Vagina (tissue), 2 donors: ENCODE measurements at regions not wholly inside any gene's neighbourhood (a gene's known extent, or its start where the extent isn't known, plus 50 kb on each side); places are given as distances from the start of the nearest gene placed in this dataset.
A peak's percentile ranks its signal among the peaks of the same experiment; 100 is the strongest.

Experiments used
- DNase-seq, 2 donors: peaks; one replicate each; pipeline ENCODE4 v3.0.0-alpha.2; 2017; ENCODE audit errors: extremely low spot score in 2 of 2
- H3K27ac ChIP-seq: fragments of 200-600 bp; sonication (generic); one replicate; pipeline ENCODE4 v1.5.1; 2019
- H3K27me3 ChIP-seq: fragments of 200-600 bp; sonication (generic); one replicate; pipeline ENCODE4 v1.5.1; 2019
- H3K36me3 ChIP-seq, 2 donors: fragments of 200-600 bp; sonication (generic); one replicate each; pipeline ENCODE4 v1.5.1; 2017 to 2019
- H3K4me1 ChIP-seq: fragments of 200-600 bp; sonication (generic); one replicate; pipeline ENCODE4 v1.5.1; 2019
- H3K4me3 ChIP-seq, 2 donors: fragments of 200-600 bp; sonication (generic); 1 replicate in 1 of 2; 2 replicates in 1 of 2; pipeline ENCODE4 v1.5.1; 2016 to 2019
- H3K9me3 ChIP-seq: fragments of 200-600 bp; sonication (generic); one replicate; pipeline ENCODE4 v1.5.1; 2019
- POLR2A ChIP-seq, 2 donors: fragments of 450-650 bp; IDR thresholded peaks; one replicate each; pipeline ENCODE4 v1.6.1; 2017; ENCODE audit warnings: antibody characterized with exemption in 2 of 2, mild to moderate bottlenecking in 2 of 2, moderate library complexity in 2 of 2
- POLR2AphosphoS5 ChIP-seq, 2 donors: sonication (generic); formaldehyde crosslinking; IDR thresholded peaks; one replicate each; pipeline ENCODE4 v1.9.0; 2017; ENCODE audit warnings: antibody characterized with exemption in 2 of 2, mild to moderate bottlenecking in 2 of 2, low read depth in 1 of 2; ENCODE audit not compliant: insufficient read depth in 1 of 2
- intact Hi-C: fragments of 100-400 bp; cut with DNase I; formaldehyde crosslinking; loops from one replicate; pipeline ENCODE4 v1.15.1; 2023
- TF ChIP-seq, protein P1 (sequence below), 3 experiments: fragments of 450-650 bp in 2 of 3; fragments of 200-600 bp in 1 of 3; sonication (generic) in 1 of 3; IDR thresholded peaks; one replicate each; pipeline ENCODE4 v1.5.1; 2017 to 2019; ENCODE audit warnings: antibody characterized with exemption in 3 of 3, mild to moderate bottlenecking in 2 of 3, moderate library complexity in 2 of 3

DNA sequence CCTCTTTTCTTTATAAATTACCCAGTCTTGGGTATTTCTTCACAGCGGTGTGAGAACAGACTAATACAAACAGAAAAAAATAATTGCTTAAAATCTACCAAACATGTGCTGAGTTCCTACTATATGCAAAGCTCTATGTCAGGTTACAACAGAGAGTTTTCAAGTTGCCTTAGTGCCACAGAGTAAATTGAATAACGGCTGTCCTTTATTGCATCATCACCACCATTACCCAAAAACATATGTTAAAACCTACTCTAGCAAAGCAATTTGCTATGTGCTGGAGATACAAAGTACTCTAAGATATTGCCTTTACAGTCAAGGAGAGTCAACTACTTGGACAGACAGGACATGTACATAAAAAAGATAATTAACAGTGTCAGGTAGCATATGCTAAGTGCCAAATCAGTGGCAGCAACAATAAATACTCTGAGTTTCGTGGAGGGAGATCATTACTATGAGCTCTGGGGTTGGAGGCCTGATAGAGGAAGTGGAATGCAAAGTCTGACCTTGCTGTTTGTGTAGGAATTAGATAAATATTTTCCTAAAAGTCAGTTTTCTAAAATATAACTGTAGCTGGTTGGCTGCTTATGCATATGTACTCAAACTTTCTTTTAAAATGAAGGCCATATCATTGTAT is 1058.7 kb upstream of the WWC1 start:
- no peak for DNase-seq
- intact Hi-C loops: no loop called here
- no peaks in the 10 kb centered on the region for H3K4me1 ChIP-seq
- no peaks in the 10 kb centered on the region for H3K27me3 ChIP-seq
- peak overlapping the region; percentile 34 for H3K27ac ChIP-seq
- H3K9me3 ChIP-seq: no peaks in the 10 kb centered on the region
- TF ChIP-seq POLR2A (IDR thresholded peaks at IDR 0.05) (no peak), POLR2AphosphoS5 (IDR thresholded peaks at IDR 0.05; ENCODE audit: insufficient read depth in 1 of 2, low read depth in 1 of 2) (no peak)
- TF ChIP-seq, protein P1, sequence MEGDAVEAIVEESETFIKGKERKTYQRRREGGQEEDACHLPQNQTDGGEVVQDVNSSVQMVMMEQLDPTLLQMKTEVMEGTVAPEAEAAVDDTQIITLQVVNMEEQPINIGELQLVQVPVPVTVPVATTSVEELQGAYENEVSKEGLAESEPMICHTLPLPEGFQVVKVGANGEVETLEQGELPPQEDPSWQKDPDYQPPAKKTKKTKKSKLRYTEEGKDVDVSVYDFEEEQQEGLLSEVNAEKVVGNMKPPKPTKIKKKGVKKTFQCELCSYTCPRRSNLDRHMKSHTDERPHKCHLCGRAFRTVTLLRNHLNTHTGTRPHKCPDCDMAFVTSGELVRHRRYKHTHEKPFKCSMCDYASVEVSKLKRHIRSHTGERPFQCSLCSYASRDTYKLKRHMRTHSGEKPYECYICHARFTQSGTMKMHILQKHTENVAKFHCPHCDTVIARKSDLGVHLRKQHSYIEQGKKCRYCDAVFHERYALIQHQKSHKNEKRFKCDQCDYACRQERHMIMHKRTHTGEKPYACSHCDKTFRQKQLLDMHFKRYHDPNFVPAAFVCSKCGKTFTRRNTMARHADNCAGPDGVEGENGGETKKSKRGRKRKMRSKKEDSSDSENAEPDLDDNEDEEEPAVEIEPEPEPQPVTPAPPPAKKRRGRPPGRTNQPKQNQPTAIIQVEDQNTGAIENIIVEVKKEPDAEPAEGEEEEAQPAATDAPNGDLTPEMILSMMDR (IDR thresholded peaks at IDR 0.05): no peak
- H3K4me3 ChIP-seq: no peak overlapping the region
- no peaks in the 10 kb centered on the region for H3K36me3 ChIP-seq

DNA sequence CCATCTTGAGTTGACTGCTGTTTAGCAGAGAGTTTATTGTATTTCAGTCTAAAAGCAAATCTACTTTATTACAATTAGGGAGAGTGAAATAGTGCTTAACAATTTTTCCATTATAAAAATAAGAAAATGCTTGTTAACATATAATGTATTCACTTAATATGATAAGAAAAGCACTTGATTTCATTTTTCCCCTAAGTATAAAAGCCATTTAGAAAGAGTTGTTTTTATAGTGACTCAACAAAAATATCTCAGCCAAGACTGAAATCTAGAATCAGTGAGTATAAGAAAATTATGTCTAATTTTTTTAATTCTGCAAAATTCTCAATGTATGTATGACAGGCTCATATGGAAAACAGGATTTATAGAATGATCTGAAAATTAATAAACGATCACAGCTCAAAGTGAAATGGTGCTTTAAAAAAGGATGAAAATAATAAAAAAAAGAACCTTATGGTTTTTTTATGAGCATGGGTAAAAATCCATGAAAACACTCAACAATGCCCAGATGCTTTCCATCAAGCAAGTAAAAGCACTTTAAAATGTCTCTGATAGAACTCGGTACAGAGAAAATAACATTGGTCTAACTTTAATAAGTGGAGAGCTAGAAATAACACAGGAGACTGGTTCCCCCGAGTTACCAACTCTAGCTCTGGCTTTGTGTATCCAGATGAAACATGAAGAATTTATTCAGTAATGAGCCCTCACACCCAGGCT is 1057.8 kb upstream of the WWC1 start:
- DNase-seq: no peak
- H3K9me3 ChIP-seq: no peaks in the 10 kb centered on the region
- no peaks in the 10 kb centered on the region for H3K27me3 ChIP-seq
- TF ChIP-seq, protein P1 (IDR thresholded peaks at IDR 0.05): no peak
- intact Hi-C loops: no loop called here
- no peaks in the 10 kb centered on the region for H3K36me3 ChIP-seq
- H3K27ac ChIP-seq: peak overlapping the region; percentile 7
- H3K4me3 ChIP-seq: no peak overlapping the region
- no peaks in the 10 kb centered on the region for H3K4me1 ChIP-seq

DNA sequence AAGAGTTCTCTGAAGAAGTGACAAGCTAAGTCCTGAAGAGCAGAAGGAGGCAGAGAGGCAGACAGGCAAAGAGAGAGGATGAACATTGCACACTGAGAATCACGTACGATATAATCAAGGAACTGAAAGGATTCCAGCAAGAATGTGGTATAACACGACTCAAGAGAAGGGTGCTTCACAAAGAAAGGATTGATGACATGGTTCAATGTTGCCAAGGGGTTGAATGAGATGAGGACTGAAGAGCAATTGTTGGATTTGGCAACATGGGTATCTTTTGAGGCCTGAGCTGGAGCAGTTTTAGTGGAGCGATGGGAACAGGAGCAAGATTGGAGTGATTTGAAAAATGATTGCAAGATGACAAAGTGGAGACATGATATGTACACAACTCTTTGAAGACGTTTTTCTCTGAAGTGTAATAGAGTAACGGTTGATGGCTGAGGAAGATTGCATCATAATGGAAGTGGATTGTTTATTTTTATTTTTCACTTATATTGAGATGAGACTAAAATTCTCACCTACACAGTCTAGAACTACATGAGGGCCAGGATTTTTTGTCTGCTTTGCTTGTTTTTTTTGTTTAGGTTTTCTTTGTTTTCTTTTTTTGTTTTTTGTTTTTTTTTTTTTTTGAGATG is 1049.9 kb upstream of the WWC1 start:
- intact Hi-C loops: no loop called here
- Histone ChIP-seq H3K27ac (no peak overlapping the region), H3K9me3 (no peaks in the 10 kb centered on the region), H3K4me3 (no peak overlapping the region), H3K27me3 (no peaks in the 10 kb centered on the region), H3K4me1 (no peaks in the 10 kb centered on the region), H3K36me3 (no peaks in the 10 kb centered on the region)
- TF ChIP-seq POLR2A (IDR thresholded peaks at IDR 0.05): no peak
- TF ChIP-seq, protein P1 (IDR thresholded peaks at IDR 0.05): no peak
- TF ChIP-seq POLR2AphosphoS5 (IDR thresholded peaks at IDR 0.05; ENCODE audit: insufficient read depth in 1 of 2, low read depth in 1 of 2): no peak
- DNase-seq: no peak

GRCh38 chr5:167242701-167243100 is 1048.7 kb upstream of the WWC1 start:
- Histone ChIP-seq H3K27ac (no peak overlapping the region), H3K4me1 (no peaks in the 10 kb centered on the region), H3K4me3 (no peak overlapping the region), H3K9me3 (no peaks in the 10 kb centered on the region), H3K36me3 (no peaks in the 10 kb centered on the region), H3K27me3 (no peaks in the 10 kb centered on the region)
- TF ChIP-seq, protein P1 (IDR thresholded peaks at IDR 0.05): no peak
- TF ChIP-seq POLR2A (IDR thresholded peaks at IDR 0.05): no peak
- TF ChIP-seq POLR2AphosphoS5 (IDR thresholded peaks at IDR 0.05; ENCODE audit: insufficient read depth in 1 of 2, low read depth in 1 of 2): no peak
- intact Hi-C loops: no loop called here
- no peak for DNase-seq

DNA sequence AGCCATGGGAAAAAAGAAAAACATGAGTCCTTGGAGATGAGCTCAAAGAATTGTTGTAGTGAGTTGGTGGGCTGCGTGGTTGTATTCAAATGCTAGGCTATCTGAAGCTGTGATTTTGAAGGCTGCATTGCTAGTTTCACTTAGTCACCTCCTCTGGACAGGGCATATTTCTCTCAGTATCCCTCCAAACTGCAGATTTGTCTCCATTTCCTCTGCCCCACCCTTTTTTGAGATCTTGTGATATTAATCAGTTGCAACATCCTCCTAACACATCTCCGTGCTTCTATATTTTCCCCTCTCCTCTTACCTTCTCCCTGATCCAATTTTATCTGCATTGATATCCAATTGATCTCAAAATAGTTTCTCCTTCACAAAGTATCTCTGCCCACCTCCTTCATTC is 1048.0 kb upstream of the WWC1 start:
- Histone ChIP-seq H3K27me3 (no peaks in the 10 kb centered on the region), H3K36me3 (no peaks in the 10 kb centered on the region), H3K9me3 (no peaks in the 10 kb centered on the region), H3K4me3 (no peak overlapping the region), H3K4me1 (no peaks in the 10 kb centered on the region), H3K27ac (no peak overlapping the region)
- TF ChIP-seq POLR2A (IDR thresholded peaks at IDR 0.05): no peak
- TF ChIP-seq, protein P1 (IDR thresholded peaks at IDR 0.05): no peak
- no peak for TF ChIP-seq POLR2AphosphoS5 (IDR thresholded peaks at IDR 0.05; ENCODE audit: insufficient read depth in 1 of 2, low read depth in 1 of 2)
- intact Hi-C loops: no loop called here
- no peak for DNase-seq
